Hepatocyte (in vitro differentiated cells): ENCODE measurements at regions not wholly inside any gene's neighbourhood (a gene's known extent, or its start where the extent isn't known, plus 50 kb on each side); places are given as distances from the start of the nearest gene placed in this dataset.

Source experiments
- DNase-seq: peaks from one replicate; pipeline ENCODE4 v3.0.0-alpha.2; 2016; ENCODE audit warnings: low spot score
- H2AFZ ChIP-seq: fragments of 200-600 bp; sonication (generic); 2 replicates; pipeline ENCODE4 v1.6.0; 2016; ENCODE audit warnings: antibody characterized with exemption, mild to moderate bottlenecking
- H3K27ac ChIP-seq: fragments of 200-600 bp; sonication (generic); 2 replicates; pipeline ENCODE4 v1.5.1; 2016; ENCODE audit warnings: mild to moderate bottlenecking
- H3K27me3 ChIP-seq: fragments of 200-600 bp; sonication (generic); 2 replicates; pipeline ENCODE4 v1.6.1; 2016
- H3K36me3 ChIP-seq: fragments of 200-600 bp; sonication (generic); replicated peaks from 2 replicates; pipeline ENCODE4 v1.5.1; 2016; ENCODE audit warnings: low read depth; ENCODE audit not compliant: insufficient read depth
- H3K4me1 ChIP-seq: fragments of 200-600 bp; sonication (generic); 2 replicates; pipeline ENCODE4 v1.5.1; 2016; ENCODE audit warnings: mild to moderate bottlenecking, moderate library complexity; ENCODE audit not compliant: insufficient read depth
- H3K4me2 ChIP-seq: fragments of 200-600 bp; sonication (generic); 2 replicates; pipeline ENCODE4 v1.6.0; 2016
- H3K4me3 ChIP-seq: fragments of 200-600 bp; sonication (generic); 2 replicates; pipeline ENCODE4 v1.5.1; 2016; ENCODE audit warnings: mild to moderate bottlenecking
- H3K79me2 ChIP-seq: fragments of 200-600 bp; sonication (generic); 2 replicates; pipeline ENCODE4 v1.6.0; 2017; ENCODE audit warnings: mild to moderate bottlenecking
- H3K9me2 ChIP-seq: fragments of 200-600 bp; sonication (generic); replicated peaks from 2 replicates; pipeline ENCODE4 v1.6.0; 2017; ENCODE audit warnings: mild to moderate bottlenecking; ENCODE audit not compliant: insufficient read depth
- H3K9me3 ChIP-seq: fragments of 200-600 bp; sonication (generic); 2 replicates; pipeline ENCODE4 v1.5.1; 2016; ENCODE audit warnings: low read depth, mild to moderate bottlenecking
- H4K20me1 ChIP-seq: fragments of 200-600 bp; sonication (generic); 2 replicates; pipeline ENCODE4 v1.6.0; 2016; ENCODE audit warnings: mild to moderate bottlenecking; ENCODE audit not compliant: insufficient read depth, poor library complexity, severe bottlenecking
- CTCF ChIP-seq: fragments of 200-600 bp; sonication (generic); IDR thresholded peaks from 2 replicates; pipeline ENCODE4 v1.5.1; 2016; ENCODE audit warnings: antibody characterized with exemption, mild to moderate bottlenecking; ENCODE audit not compliant: poor library complexity
- EZH2 ChIP-seq: fragments of 200-600 bp; sonication (generic); IDR thresholded peaks from 2 replicates; pipeline ENCODE4 v1.6.1; 2016; ENCODE audit warnings: antibody characterized with exemption, mild to moderate bottlenecking, borderline replicate concordance
- EZH2phosphoT487 ChIP-seq: fragments of 200-600 bp; sonication (generic); IDR thresholded peaks from one replicate; pipeline ENCODE4 v1.6.1; 2018; ENCODE audit warnings: antibody characterized with exemption, mild to moderate bottlenecking, low read depth, moderate library complexity; ENCODE audit not compliant: unreplicated experiment, severe bottlenecking
- WGBS: methylation state at CpG from one replicate; pipeline ENCODE4 v1.1.6; 2016; ENCODE audit warnings: low lambda C conversion rate; ENCODE audit errors: missing lambda C conversion rate; 5-methylcytosine and 5-hydroxymethylcytosine counted together

GRCh38 chr2:18219676-18220075 is 340.8 kb downstream of the RDH14 start:
- WGBS: 0% methylated on average over 1 of the region's 1 CpG
- Histone ChIP-seq H2AFZ (no peak overlapping the region), H3K4me3 (no peak overlapping the region), H3K79me2 (no peaks in the 10 kb centered on the region), H3K36me3 (no peaks in the 10 kb centered on the region), H4K20me1 (no peaks in the 10 kb centered on the region), H3K4me2 (no peak overlapping the region), H3K4me1 (no peaks in the 10 kb centered on the region), H3K27me3 (no peaks in the 10 kb centered on the region), H3K9me3 (no peaks in the 10 kb centered on the region), H3K27ac (no peak overlapping the region), H3K9me2 (no peaks in the 10 kb centered on the region)
- no peak for TF ChIP-seq EZH2phosphoT487
- DNase-seq: no peak

GRCh38 chr2:18218160-18218933 is 339.9 kb downstream of the KCNS3 start:
- H3K4me2 ChIP-seq: no peak overlapping the region
- H3K9me3 ChIP-seq: no peaks in the 10 kb centered on the region
- no peaks in the 10 kb centered on the region for H3K36me3 ChIP-seq
- no peak overlapping the region for H3K27ac ChIP-seq
- H3K4me1 ChIP-seq: no peaks in the 10 kb centered on the region
- H3K79me2 ChIP-seq: no peaks in the 10 kb centered on the region
- H4K20me1 ChIP-seq: no peaks in the 10 kb centered on the region
- no peaks in the 10 kb centered on the region for H3K27me3 ChIP-seq
- H3K9me2 ChIP-seq: no peaks in the 10 kb centered on the region
- H3K4me3 ChIP-seq: no peak overlapping the region
- DNase-seq: no peak
- H2AFZ ChIP-seq: no peak overlapping the region
- 88% methylated on average over 7 of the region's 7 CpGs for WGBS
- TF ChIP-seq EZH2phosphoT487 (no peak), EZH2 (no peak), CTCF (no peak)

- H4K20me1 ChIP-seq: no peaks in the 10 kb centered on the region
- H3K9me2 ChIP-seq: no peaks in the 10 kb centered on the region
- no peaks in the 10 kb centered on the region for H3K36me3 ChIP-seq
- H3K27me3 ChIP-seq: no peaks in the 10 kb centered on the region
- no peak for DNase-seq
- H3K4me1 ChIP-seq: no peaks in the 10 kb centered on the region
- H3K4me3 ChIP-seq: no peak overlapping the region
- no peak for TF ChIP-seq CTCF
- TF ChIP-seq EZH2phosphoT487: no peak
- no peak for TF ChIP-seq EZH2
- no peaks in the 10 kb centered on the region for H3K79me2 ChIP-seq
- H3K4me2 ChIP-seq: no peak overlapping the region
- no peaks in the 10 kb centered on the region for H3K9me3 ChIP-seq
- WGBS: 90% methylated on average over 2 of the region's 2 CpGs
- H2AFZ ChIP-seq: no peak overlapping the region
- no peak overlapping the region for H3K27ac ChIP-seq
These were observed 336.5 kb downstream of the KCNS3 start for GRCh38 chr2:18214936-18215335.

GRCh38 chr2:18213986-18214385 is 335.5 kb downstream of the KCNS3 start:
- H3K36me3 ChIP-seq: no peaks in the 10 kb centered on the region
- H3K4me1 ChIP-seq: no peaks in the 10 kb centered on the region
- 87% methylated on average over 11 of the region's 11 CpGs for WGBS
- H3K27ac ChIP-seq: no peak overlapping the region
- no peaks in the 10 kb centered on the region for H3K9me3 ChIP-seq
- no peak overlapping the region for H3K4me2 ChIP-seq
- H4K20me1 ChIP-seq: no peaks in the 10 kb centered on the region
- no peak for TF ChIP-seq EZH2phosphoT487
- TF ChIP-seq CTCF: no peak
- TF ChIP-seq EZH2: no peak
- H3K27me3 ChIP-seq: no peaks in the 10 kb centered on the region
- no peaks in the 10 kb centered on the region for H3K9me2 ChIP-seq
- no peak for DNase-seq
- H2AFZ ChIP-seq: no peak overlapping the region
- no peaks in the 10 kb centered on the region for H3K79me2 ChIP-seq
- H3K4me3 ChIP-seq: no peak overlapping the region
